ENCODE measurements at regions not wholly inside any gene's neighbourhood (a gene's known extent, or its start where the extent isn't known, plus 50 kb on each side); places are given as distances from the start of the nearest gene placed in this dataset.

DNA sequence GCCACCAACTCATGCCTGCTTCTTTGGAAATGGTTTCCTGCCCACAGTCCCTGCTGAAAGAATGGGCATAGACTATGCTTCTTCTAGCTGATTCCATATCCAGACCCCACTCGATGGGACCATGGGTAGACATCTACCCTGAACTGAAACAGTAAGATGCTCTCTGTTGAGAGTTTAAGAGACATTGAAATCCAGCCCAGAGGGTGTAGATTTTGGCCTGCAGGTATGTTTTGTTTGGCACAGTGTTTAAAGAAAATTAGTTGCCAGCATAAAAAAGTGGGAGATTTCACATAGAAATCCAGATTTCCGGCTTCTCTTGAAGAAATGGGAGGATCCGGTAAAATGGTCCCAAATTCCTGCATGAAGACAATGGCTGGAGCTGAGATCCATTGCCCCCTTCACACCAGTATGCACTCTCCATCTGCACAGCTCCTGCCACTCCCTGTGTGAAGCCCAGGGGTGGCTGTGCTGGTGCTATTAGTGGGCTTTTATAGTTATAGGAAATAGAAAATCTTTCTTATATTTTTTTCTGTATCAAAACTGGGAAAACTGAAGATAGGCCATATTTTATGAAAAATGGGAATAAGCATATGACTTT, 218.1 kb downstream of the PTEN start:
- no peak overlapping the region for H3K9ac ChIP-seq (ENCODE audit: low read length in 5 of 5)
- no peaks in the 10 kb centered on the region for H3K36me3 ChIP-seq (ENCODE audit: control insufficient read depth in 5 of 5, insufficient read depth in 5 of 5, low read length in 5 of 5)
- H3K4me1 ChIP-seq (ENCODE audit: control insufficient read depth in 5 of 5, insufficient read depth in 5 of 5, low read length in 5 of 5), result peaks cover 0 to 7% (median 0%) of the 10 kb centered on the region in 5 donors
- no peaks in the 10 kb centered on the region for H3K27me3 ChIP-seq (ENCODE audit: control insufficient read depth in 5 of 5, insufficient read depth in 4 of 5, low read length in 5 of 5)
- H3K27ac ChIP-seq (ENCODE audit: low read depth, low read length), result no peak overlapping the region
- H3K4me3 ChIP-seq (ENCODE audit: low read depth in 1 of 5, low read length in 5 of 5), result no peak overlapping the region
- no peaks in the 10 kb centered on the region for H3K9me3 ChIP-seq (ENCODE audit: control insufficient read depth in 5 of 5, low read length in 5 of 5)

GRCh38 chr10:88082391-88082790, 219.0 kb downstream of the PTEN start:
- no peak overlapping the region for H3K4me3 ChIP-seq (ENCODE audit: low read depth in 1 of 5, low read length in 5 of 5)
- H3K36me3 ChIP-seq (ENCODE audit: control insufficient read depth in 5 of 5, insufficient read depth in 5 of 5, low read length in 5 of 5), result no peaks in the 10 kb centered on the region
- H3K27me3 ChIP-seq (ENCODE audit: control insufficient read depth in 5 of 5, insufficient read depth in 4 of 5, low read length in 5 of 5), result no peaks in the 10 kb centered on the region
- no peaks in the 10 kb centered on the region for H3K9me3 ChIP-seq (ENCODE audit: control insufficient read depth in 5 of 5, low read length in 5 of 5)
- H3K27ac ChIP-seq (ENCODE audit: low read depth, low read length), result no peak overlapping the region
- H3K4me1 ChIP-seq (ENCODE audit: control insufficient read depth in 5 of 5, insufficient read depth in 5 of 5, low read length in 5 of 5), result peaks cover 0 to 7% (median 0%) of the 10 kb centered on the region in 5 donors
- H3K9ac ChIP-seq (ENCODE audit: low read length in 5 of 5), result no peak overlapping the region

DNA sequence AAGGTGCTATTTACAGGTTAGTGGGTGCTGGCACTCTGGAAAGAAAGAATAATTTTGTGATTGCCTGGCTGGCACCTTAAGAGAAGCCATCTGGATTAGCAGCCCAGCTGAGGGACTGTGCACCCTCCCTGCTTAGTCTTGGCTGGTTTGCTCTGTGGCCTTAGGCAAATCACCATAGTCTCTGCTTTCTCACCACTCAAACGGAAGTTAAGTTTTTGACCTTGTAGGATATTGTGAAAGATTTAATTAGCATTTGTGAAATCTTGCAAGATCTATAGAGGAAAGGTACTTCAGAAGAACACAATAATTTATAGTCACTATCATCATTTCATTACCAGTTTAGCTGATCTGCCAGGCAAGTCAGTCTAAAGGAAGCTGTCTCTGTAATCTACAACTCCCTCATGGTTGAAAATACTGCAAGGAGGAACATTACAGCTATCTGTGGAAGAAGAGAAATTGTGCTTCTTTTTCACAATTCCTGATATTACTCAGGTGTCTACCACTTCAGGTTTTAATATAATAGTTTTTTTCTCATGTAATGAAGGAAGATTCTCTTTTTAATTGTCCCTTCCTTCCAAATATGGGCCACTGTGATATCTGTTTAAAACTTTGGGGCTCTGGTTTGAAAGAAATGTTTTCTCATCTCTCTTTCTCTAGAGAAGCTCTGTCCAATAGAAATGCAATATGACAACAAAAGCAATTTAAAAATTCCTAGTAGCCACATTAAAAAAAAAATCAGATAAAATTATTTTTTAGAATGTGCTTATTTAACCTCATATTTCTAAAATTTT, 219.6 kb downstream of the PTEN start:
- Histone ChIP-seq H3K36me3 (ENCODE audit: control insufficient read depth in 5 of 5, insufficient read depth in 5 of 5, low read length in 5 of 5) (no peaks in the 10 kb centered on the region), H3K4me1 (ENCODE audit: control insufficient read depth in 5 of 5, insufficient read depth in 5 of 5, low read length in 5 of 5) (peaks cover 0 to 7% (median 0%) of the 10 kb centered on the region in 5 donors), H3K9ac (ENCODE audit: low read length in 5 of 5) (no peak overlapping the region), H3K27ac (ENCODE audit: low read depth, low read length) (no peak overlapping the region), H3K4me3 (ENCODE audit: low read depth in 1 of 5, low read length in 5 of 5) (no peak overlapping the region), H3K9me3 (ENCODE audit: control insufficient read depth in 5 of 5, low read length in 5 of 5) (no peaks in the 10 kb centered on the region), H3K27me3 (ENCODE audit: control insufficient read depth in 5 of 5, insufficient read depth in 4 of 5, low read length in 5 of 5) (no peaks in the 10 kb centered on the region)

- Histone ChIP-seq H3K9ac (ENCODE audit: low read length in 5 of 5) (no peak overlapping the region), H3K9me3 (ENCODE audit: control insufficient read depth in 5 of 5, low read length in 5 of 5) (no peaks in the 10 kb centered on the region), H3K4me3 (ENCODE audit: low read depth in 1 of 5, low read length in 5 of 5) (no peak overlapping the region), H3K4me1 (ENCODE audit: control insufficient read depth in 5 of 5, insufficient read depth in 5 of 5, low read length in 5 of 5) (peaks cover 0 to 7% (median 0%) of the 10 kb centered on the region in 5 donors), H3K36me3 (ENCODE audit: control insufficient read depth in 5 of 5, insufficient read depth in 5 of 5, low read length in 5 of 5) (no peaks in the 10 kb centered on the region), H3K27ac (ENCODE audit: low read depth, low read length) (no peak overlapping the region), H3K27me3 (ENCODE audit: control insufficient read depth in 5 of 5, insufficient read depth in 4 of 5, low read length in 5 of 5) (no peaks in the 10 kb centered on the region)
Measured at GRCh38 chr10:88083597-88083989, 220.2 kb downstream of the PTEN start.

- Histone ChIP-seq H3K27me3 (ENCODE audit: control insufficient read depth in 5 of 5, insufficient read depth in 4 of 5, low read length in 5 of 5) (no peaks in the 10 kb centered on the region), H3K9ac (ENCODE audit: low read length in 5 of 5) (no peak overlapping the region), H3K36me3 (ENCODE audit: control insufficient read depth in 5 of 5, insufficient read depth in 5 of 5, low read length in 5 of 5) (no peaks in the 10 kb centered on the region)
Measured at GRCh38 chr10:88086187-88086960, 222.9 kb downstream of the PTEN start.

DNA sequence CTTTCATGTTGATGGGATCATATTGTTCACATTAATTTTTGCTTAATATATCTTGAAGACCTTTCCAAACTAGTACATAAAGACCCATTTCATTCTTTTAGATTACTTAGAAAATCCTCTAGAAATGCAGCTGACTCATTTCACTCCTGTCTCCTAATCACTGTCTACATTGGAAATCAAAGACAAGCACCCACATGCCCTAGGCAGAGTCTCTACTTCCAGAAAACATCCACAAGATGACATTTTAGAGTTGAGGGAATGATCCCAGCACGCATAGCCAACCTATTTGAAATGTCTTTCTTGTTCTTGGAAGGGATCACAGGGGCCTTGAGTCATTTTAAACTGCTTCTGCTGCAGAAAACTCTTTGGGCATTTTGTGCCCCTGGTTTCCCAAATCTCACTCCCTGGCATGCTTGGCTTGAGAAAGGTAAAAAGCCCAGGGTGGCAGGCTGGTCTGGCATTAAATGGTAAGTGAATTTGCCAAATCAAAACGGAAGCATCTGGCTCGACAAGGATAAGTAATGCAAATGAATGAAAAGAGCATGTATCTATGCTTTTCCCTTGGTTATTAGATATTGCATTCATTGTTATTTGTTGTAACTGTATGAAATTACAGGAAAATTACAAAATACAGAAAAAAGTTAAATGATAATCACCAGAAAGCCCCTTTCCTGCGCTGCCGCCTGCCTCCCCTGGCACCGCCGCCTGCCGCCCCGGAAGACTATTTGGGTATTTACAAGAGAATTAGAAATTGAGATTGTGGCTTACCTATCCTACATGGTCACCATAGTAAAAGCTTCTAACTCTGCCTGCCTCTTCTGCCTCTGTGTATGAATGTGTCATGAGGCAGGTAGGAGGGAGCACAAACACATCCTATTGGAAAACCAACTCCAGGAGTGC, 225.3 kb downstream of the PTEN start:
- no peak overlapping the region for H3K9ac ChIP-seq (ENCODE audit: low read length in 5 of 5)
- H3K4me3 ChIP-seq (ENCODE audit: low read depth in 1 of 5, low read length in 5 of 5), result no peak overlapping the region
- no peak overlapping the region for H3K27ac ChIP-seq (ENCODE audit: low read depth, low read length)
- no peaks in the 10 kb centered on the region for H3K27me3 ChIP-seq (ENCODE audit: control insufficient read depth in 5 of 5, insufficient read depth in 4 of 5, low read length in 5 of 5)
- H3K9me3 ChIP-seq (ENCODE audit: control insufficient read depth in 5 of 5, low read length in 5 of 5), result no peaks in the 10 kb centered on the region
- H3K36me3 ChIP-seq (ENCODE audit: control insufficient read depth in 5 of 5, insufficient read depth in 5 of 5, low read length in 5 of 5), result no peaks in the 10 kb centered on the region
- peaks cover 0 to 15% (median 12%) of the 10 kb centered on the region in 5 donors for H3K4me1 ChIP-seq (ENCODE audit: control insufficient read depth in 5 of 5, insufficient read depth in 5 of 5, low read length in 5 of 5)

More at GRCh38 chr10:88086187-88086960, 222.9 kb downstream of the PTEN start:
- H3K4me1 ChIP-seq (ENCODE audit: control insufficient read depth in 5 of 5, insufficient read depth in 5 of 5, low read length in 5 of 5), result peaks cover 0 to 4% (median 2%) of the 10 kb centered on the region in 5 donors
- no peaks in the 10 kb centered on the region for H3K9me3 ChIP-seq (ENCODE audit: control insufficient read depth in 5 of 5, low read length in 5 of 5)
- H3K27ac ChIP-seq (ENCODE audit: low read depth, low read length), result no peak overlapping the region
- no peak overlapping the region for H3K4me3 ChIP-seq (ENCODE audit: low read depth in 1 of 5, low read length in 5 of 5)

DNA sequence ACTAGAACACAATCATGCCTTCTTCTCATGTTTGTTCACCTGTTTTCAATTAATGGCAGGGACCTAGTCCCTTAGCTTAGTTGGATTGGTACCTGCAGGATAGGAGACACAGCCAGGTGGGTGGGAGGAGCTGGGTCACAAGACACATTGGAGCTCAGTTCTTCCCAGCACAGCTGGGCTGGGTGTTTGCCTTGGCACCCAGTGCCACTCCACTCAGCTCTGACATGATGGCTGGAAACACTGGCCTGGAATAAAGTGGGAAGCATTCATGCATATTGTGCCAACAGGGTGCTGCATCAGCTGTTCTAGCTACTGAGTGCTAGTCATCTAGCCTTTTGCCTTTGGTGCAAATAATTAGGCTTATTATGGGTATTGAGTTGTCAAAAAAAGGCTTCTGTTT, 226.1 kb downstream of the PTEN start:
- Histone ChIP-seq H3K9me3 (ENCODE audit: control insufficient read depth in 5 of 5, low read length in 5 of 5) (no peaks in the 10 kb centered on the region), H3K36me3 (ENCODE audit: control insufficient read depth in 5 of 5, insufficient read depth in 5 of 5, low read length in 5 of 5) (no peaks in the 10 kb centered on the region), H3K9ac (ENCODE audit: low read length in 5 of 5) (no peak overlapping the region), H3K4me3 (ENCODE audit: low read depth in 1 of 5, low read length in 5 of 5) (no peak overlapping the region), H3K27me3 (ENCODE audit: control insufficient read depth in 5 of 5, insufficient read depth in 4 of 5, low read length in 5 of 5) (no peaks in the 10 kb centered on the region), H3K27ac (ENCODE audit: low read depth, low read length) (no peak overlapping the region), H3K4me1 (ENCODE audit: control insufficient read depth in 5 of 5, insufficient read depth in 5 of 5, low read length in 5 of 5) (peaks cover 0 to 20% (median 15%) of the 10 kb centered on the region in 5 donors)

DNA sequence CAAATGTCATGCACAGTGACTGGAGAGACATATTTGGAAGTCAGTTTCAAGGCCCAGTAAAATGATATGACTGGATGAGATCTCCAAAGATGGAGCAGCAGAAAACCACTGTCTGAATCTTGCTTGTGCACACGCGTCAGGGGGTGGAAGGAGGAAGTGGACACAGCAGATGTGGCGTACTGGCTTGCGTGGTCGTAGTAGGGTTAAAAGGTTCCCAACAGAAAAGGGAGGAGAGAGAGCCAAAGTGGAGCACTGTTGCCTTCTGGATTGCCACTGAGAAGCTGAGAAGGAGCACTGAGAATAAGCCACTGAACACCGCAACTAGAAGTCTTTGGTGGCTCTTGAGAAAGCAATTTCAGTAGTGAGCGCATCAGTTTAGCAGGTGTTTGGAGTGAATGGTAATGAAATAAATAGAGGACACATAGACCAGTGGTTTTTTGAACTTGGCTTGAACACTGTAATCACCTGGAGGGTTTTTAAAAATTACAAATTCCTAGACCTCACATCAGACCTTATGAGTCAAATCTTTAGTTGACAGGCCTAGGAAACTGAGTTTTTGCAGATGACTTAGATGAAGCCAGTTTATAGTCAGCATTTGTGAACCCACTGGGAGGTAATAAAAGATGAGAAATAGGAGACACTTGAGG, 227.3 kb downstream of the PTEN start:
- Histone ChIP-seq H3K4me3 (ENCODE audit: low read depth in 1 of 5, low read length in 5 of 5) (no peak overlapping the region), H3K27me3 (ENCODE audit: control insufficient read depth in 5 of 5, insufficient read depth in 4 of 5, low read length in 5 of 5) (no peaks in the 10 kb centered on the region), H3K9ac (ENCODE audit: low read length in 5 of 5) (no peak overlapping the region), H3K4me1 (ENCODE audit: control insufficient read depth in 5 of 5, insufficient read depth in 5 of 5, low read length in 5 of 5) (peaks cover 0 to 28% (median 25%) of the 10 kb centered on the region in 5 donors), H3K36me3 (ENCODE audit: control insufficient read depth in 5 of 5, insufficient read depth in 5 of 5, low read length in 5 of 5) (no peaks in the 10 kb centered on the region), H3K27ac (ENCODE audit: low read depth, low read length) (no peak overlapping the region), H3K9me3 (ENCODE audit: control insufficient read depth in 5 of 5, low read length in 5 of 5) (no peaks in the 10 kb centered on the region)

- Histone ChIP-seq H3K9ac (ENCODE audit: low read length in 5 of 5) (no peak overlapping the region), H3K36me3 (ENCODE audit: control insufficient read depth in 5 of 5, insufficient read depth in 5 of 5, low read length in 5 of 5) (no peaks in the 10 kb centered on the region), H3K4me3 (ENCODE audit: low read depth in 1 of 5, low read length in 5 of 5) (no peak overlapping the region), H3K9me3 (ENCODE audit: control insufficient read depth in 5 of 5, low read length in 5 of 5) (no peaks in the 10 kb centered on the region), H3K27ac (ENCODE audit: low read depth, low read length) (no peak overlapping the region), H3K4me1 (ENCODE audit: control insufficient read depth in 5 of 5, insufficient read depth in 5 of 5, low read length in 5 of 5) (peaks cover 0 to 28% (median 25%) of the 10 kb centered on the region in 5 donors), H3K27me3 (ENCODE audit: control insufficient read depth in 5 of 5, insufficient read depth in 4 of 5, low read length in 5 of 5) (no peaks in the 10 kb centered on the region)
Measured at GRCh38 chr10:88091490-88092061, 228.2 kb downstream of the PTEN start.

All from subcutaneous abdominal adipose tissue (tissue), 5 donors.